H9 (cell line): ENCODE measurements at regions not wholly inside any gene's neighbourhood (a gene's known extent, or its start where the extent isn't known, plus 50 kb on each side); places are given as distances from the start of the nearest gene placed in this dataset.

ENCODE experiments used
- DNase-seq: peaks from one replicate; pipeline ENCODE4 v3.0.0-alpha.2; 2017
- H2AFZ ChIP-seq: one replicate; pipeline ENCODE4 v1.6.1; 2013; ENCODE audit warnings: mild to moderate bottlenecking, low read length, control low read depth, moderate library complexity
- H2AK5ac ChIP-seq: 2 replicates; pipeline ENCODE4 v1.6.1; 2013; ENCODE audit warnings: low read length, control low read depth, mixed read lengths; ENCODE audit not compliant: insufficient read length
- H2BK120ac ChIP-seq: one replicate; pipeline ENCODE4 v1.6.1; 2013; ENCODE audit warnings: low read depth, mild to moderate bottlenecking, low read length, control low read depth, inconsistent platforms; ENCODE audit not compliant: poor library complexity, severe bottlenecking
- H2BK12ac ChIP-seq: 2 replicates; pipeline ENCODE4 v1.6.1; 2013; ENCODE audit warnings: low read length, control low read depth, mixed read lengths, low read depth; ENCODE audit not compliant: insufficient read length
- H2BK15ac ChIP-seq: 2 replicates; pipeline ENCODE4 v1.6.1; 2013; ENCODE audit warnings: low read depth, low read length, control low read depth
- H2BK20ac ChIP-seq: one replicate; pipeline ENCODE4 v1.6.1; 2013; ENCODE audit warnings: low read depth, mild to moderate bottlenecking, low read length, control low read depth, inconsistent platforms; ENCODE audit not compliant: poor library complexity, severe bottlenecking
- H2BK5ac ChIP-seq: 2 replicates; pipeline ENCODE4 v1.6.1; 2013; ENCODE audit warnings: low read length, control low read depth, mixed read lengths; ENCODE audit not compliant: insufficient read length
- H3K14ac ChIP-seq: 2 replicates; pipeline ENCODE4 v1.6.1; 2013; ENCODE audit warnings: low read length, control low read depth; ENCODE audit not compliant: insufficient read depth
- H3K18ac ChIP-seq: 2 replicates; pipeline ENCODE4 v1.6.1; 2013; ENCODE audit warnings: low read depth, mild to moderate bottlenecking, mixed read lengths, low read length, control low read depth; ENCODE audit not compliant: insufficient read length
- H3K23ac ChIP-seq: 2 replicates; pipeline ENCODE4 v1.6.1; 2013; ENCODE audit warnings: low read length, control low read depth, mixed read lengths, low read depth; ENCODE audit not compliant: insufficient read length
- H3K23me2 ChIP-seq: 2 replicates; pipeline ENCODE4 v1.6.1; 2013; ENCODE audit warnings: low read depth, mild to moderate bottlenecking, mixed read lengths, low read length, control low read depth; ENCODE audit not compliant: insufficient read length, poor library complexity, severe bottlenecking
- H3K27ac ChIP-seq: 2 replicates; pipeline ENCODE4 v1.5.1; 2013; ENCODE audit warnings: low read length, control low read depth, mixed read lengths, low read depth; ENCODE audit not compliant: insufficient read length
- H3K27me3 ChIP-seq: 2 replicates; pipeline ENCODE4 v1.6.1; 2013; ENCODE audit warnings: low read length, control low read depth, inconsistent platforms; ENCODE audit not compliant: insufficient read depth
- H3K4ac ChIP-seq: 2 replicates; pipeline ENCODE4 v1.6.1; 2013; ENCODE audit warnings: low read depth, mild to moderate bottlenecking, control low read depth, inconsistent platforms, low read length, moderate library complexity
- H3K4me1 ChIP-seq: 2 replicates; pipeline ENCODE4 v1.6.1; 2013; ENCODE audit warnings: low read length, control low read depth, inconsistent platforms; ENCODE audit not compliant: insufficient read depth
- H3K4me2 ChIP-seq: 2 replicates; pipeline ENCODE4 v1.6.1; 2013; ENCODE audit warnings: low read length, control low read depth, mixed read lengths; ENCODE audit not compliant: insufficient read length, insufficient read depth
- H3K56ac ChIP-seq: 2 replicates; pipeline ENCODE4 v1.6.1; 2013; ENCODE audit warnings: low read depth, mild to moderate bottlenecking, mixed read lengths, low read length, control low read depth; ENCODE audit not compliant: insufficient read length
- H3K79me1 ChIP-seq: 2 replicates; pipeline ENCODE4 v1.6.1; 2013; ENCODE audit warnings: low read depth, mild to moderate bottlenecking, moderate library complexity, low read length, control low read depth, inconsistent platforms; ENCODE audit not compliant: insufficient read depth, poor library complexity, severe bottlenecking
- H3K79me2 ChIP-seq: 2 replicates; pipeline ENCODE4 v1.6.1; 2013; ENCODE audit warnings: low read length, control low read depth, inconsistent platforms; ENCODE audit not compliant: insufficient read depth
- H3K9ac ChIP-seq: 2 replicates; pipeline ENCODE4 v1.6.1; 2013; ENCODE audit warnings: low read length, control low read depth, mixed read lengths; ENCODE audit not compliant: insufficient read length; ENCODE audit errors: extremely low read depth
- H3K9me3 ChIP-seq: one replicate; pipeline ENCODE4 v1.6.1; 2013; ENCODE audit warnings: low read depth, low read length, inconsistent platforms; ENCODE audit not compliant: control insufficient read depth
- H3T11ph ChIP-seq: one replicate; pipeline ENCODE4 v1.6.1; 2013; ENCODE audit warnings: mild to moderate bottlenecking, low read length, control low read depth, inconsistent platforms
- H4K20me1 ChIP-seq: one replicate; pipeline ENCODE4 v1.6.1; 2013; ENCODE audit not compliant: control insufficient read depth, insufficient read length, insufficient read depth
- H4K5ac ChIP-seq: 2 replicates; pipeline ENCODE4 v1.6.1; 2013; ENCODE audit warnings: low read depth, mild to moderate bottlenecking, mixed read lengths, low read length, control low read depth; ENCODE audit not compliant: insufficient read length
- H4K8ac ChIP-seq: replicated peaks from 2 replicates; pipeline ENCODE4 v1.6.1; 2013; ENCODE audit warnings: low read length, control low read depth, mixed read lengths, low read depth; ENCODE audit not compliant: insufficient read length
- H4K91ac ChIP-seq: 2 replicates; pipeline ENCODE4 v1.6.1; 2013; ENCODE audit warnings: low read depth, mild to moderate bottlenecking, moderate library complexity, mixed read lengths, low read length, control low read depth; ENCODE audit not compliant: insufficient read length
- H3K27ac Mint-ChIP-seq, 3 experiments: 2 replicates in 2 of 3; 3 replicates in 1 of 3; pipeline ENCODE4 v1.8.0; 2020 to 2021; ENCODE audit warnings: mixed read lengths in 3 of 3, mild to moderate bottlenecking in 1 of 3, moderate library complexity in 1 of 3
- H3K27me3 Mint-ChIP-seq: 2 replicates; pipeline ENCODE4 v1.8.0; 2021; ENCODE audit warnings: low read depth, mild to moderate bottlenecking, moderate library complexity, mixed read lengths
- H3K36me3 Mint-ChIP-seq, 3 experiments: 2 replicates in 2 of 3; 3 replicates in 1 of 3; pipeline ENCODE4 v1.8.0; 2020 to 2021; ENCODE audit warnings: low read depth in 3 of 3, mixed read lengths in 3 of 3; ENCODE audit not compliant: insufficient read depth in 1 of 3
- H3K4me1 Mint-ChIP-seq, 2 experiments: 2 replicates each; pipeline ENCODE4 v1.8.0; 2020; ENCODE audit warnings: mixed read lengths in 2 of 2
- H3K4me3 Mint-ChIP-seq, 2 experiments: 2 replicates in 1 of 2; 3 replicates in 1 of 2; pipeline ENCODE4 v1.8.0; 2020 to 2021; ENCODE audit warnings: mild to moderate bottlenecking in 2 of 2, mixed read lengths in 2 of 2, moderate library complexity in 1 of 2
- H3K9me3 Mint-ChIP-seq, 2 experiments: 2 replicates in 1 of 2; 3 replicates in 1 of 2; pipeline ENCODE4 v1.8.0; 2020; ENCODE audit warnings: mild to moderate bottlenecking in 2 of 2, mixed read lengths in 2 of 2, moderate library complexity in 1 of 2
- CTCF ChIP-seq: fragments of 200-600 bp; sonication (generic); conservative IDR thresholded peaks from 3 replicates; pipeline ENCODE4 v1.8.0; 2021; ENCODE audit warnings: antibody characterized with exemption, mild to moderate bottlenecking
- WGBS: extraction: QIAGEN DNeasy Blood & Tissue Kit; methylation state at CpG from one replicate; pipeline ENCODE4 v1.1.7; 2013; ENCODE audit warnings: missing lambda C conversion rate, low lambda C conversion rate, mixed read lengths; ENCODE audit not compliant: insufficient read length; ENCODE audit errors: extremely low coverage; 5-methylcytosine and 5-hydroxymethylcytosine counted together

- H3K23ac ChIP-seq, result no peak overlapping the region
- H4K5ac ChIP-seq, result no peak overlapping the region
- H3K4me1 Mint-ChIP-seq, result peaks cover 15% of the 10 kb centered on the region in 2 experiments
- no peak overlapping the region for H2BK20ac ChIP-seq
- H2AFZ ChIP-seq, result no peak overlapping the region
- H3K27ac Mint-ChIP-seq, result peak overlapping the region in 1 of 3 experiments; percentile 83; a peak in 1 of 7 replicates
- no peak overlapping the region for H4K91ac ChIP-seq
- no peaks in the 10 kb centered on the region for H3K4me1 ChIP-seq
- no CpG with 5 or more reads among the region's 11 CpGs for WGBS
- H3T11ph ChIP-seq, result no peak overlapping the region
- H2AK5ac ChIP-seq, result no peak overlapping the region
- no peak overlapping the region for H3K14ac ChIP-seq
- TF ChIP-seq CTCF, result no peak
- no peak overlapping the region for H2BK15ac ChIP-seq
- H4K20me1 ChIP-seq, result no peaks in the 10 kb centered on the region
- H3K79me1 ChIP-seq, result no peaks in the 10 kb centered on the region
- H4K8ac ChIP-seq, result no peak overlapping the region
- H2BK5ac ChIP-seq, result no peak overlapping the region
- H3K36me3 Mint-ChIP-seq, result no peaks in the 10 kb centered on the region
- no peaks in the 10 kb centered on the region; a peak in 1 of 5 replicates for H3K9me3 Mint-ChIP-seq
- H3K79me2 ChIP-seq, result no peaks in the 10 kb centered on the region
- H3K9me3 ChIP-seq, result no peaks in the 10 kb centered on the region
- H3K18ac ChIP-seq, result no peak overlapping the region
- no peak overlapping the region for H2BK12ac ChIP-seq
- no peak overlapping the region for H3K27ac ChIP-seq
- no peak overlapping the region for H2BK120ac ChIP-seq
- H3K9ac ChIP-seq, result no peak overlapping the region
- H3K23me2 ChIP-seq, result no peaks in the 10 kb centered on the region
- peaks cover 13% of the 10 kb centered on the region for H3K27me3 Mint-ChIP-seq
- no peak for DNase-seq
- H3K4me2 ChIP-seq, result no peak overlapping the region
- no peak overlapping the region for H3K56ac ChIP-seq
- H3K4ac ChIP-seq, result no peak overlapping the region
- H3K27me3 ChIP-seq, result no peaks in the 10 kb centered on the region
- H3K4me3 Mint-ChIP-seq, result no peak overlapping the region
Measured at GRCh38 chr10:78746155-78746763, 322.5 kb upstream of the ZMIZ1 start.
